ENCODE measurements at regions not wholly inside any gene's neighbourhood (a gene's known extent, or its start where the extent isn't known, plus 50 kb on each side); places are given as distances from the start of the nearest gene placed in this dataset.

DNA sequence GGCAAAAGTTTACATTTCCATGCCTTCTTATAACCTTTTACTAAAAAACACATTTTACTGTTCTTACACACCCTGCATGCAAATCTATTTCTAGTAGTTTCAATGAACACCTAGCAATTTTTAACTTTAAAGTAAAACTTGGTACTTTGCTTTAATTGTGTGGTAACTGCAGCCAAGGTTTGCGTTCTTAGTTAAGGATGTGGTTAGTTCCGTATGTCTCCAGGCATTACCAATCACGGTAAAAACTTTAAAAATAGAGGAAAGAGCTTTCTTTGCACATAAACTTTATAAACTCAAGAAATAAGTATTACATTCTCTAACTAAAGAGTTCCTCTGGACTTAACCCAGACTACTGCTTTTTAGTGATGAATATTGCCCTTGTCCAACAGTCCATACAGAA, 795.2 kb downstream of the SLC16A7 start:
- DNase-seq = no peak

DNA sequence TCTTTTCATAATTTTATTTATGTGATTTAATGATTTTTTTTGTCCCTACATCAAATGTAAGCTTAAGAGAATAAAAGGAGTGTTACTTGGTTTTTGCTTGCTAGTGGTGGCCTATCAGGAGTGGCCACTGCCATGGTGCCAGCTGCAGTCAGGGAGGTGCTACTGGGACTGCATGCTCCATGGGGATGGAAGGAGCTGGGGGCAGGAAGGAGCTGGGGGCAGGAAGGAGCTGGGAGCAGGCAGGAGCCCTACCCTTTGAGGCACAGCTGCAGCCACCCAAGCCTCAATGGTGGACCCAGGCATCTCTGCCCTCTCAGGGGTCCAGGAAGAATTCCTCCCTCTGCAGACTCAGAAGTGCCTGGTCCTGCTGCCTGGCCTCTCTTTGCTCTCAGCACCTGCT, 796.0 kb downstream of the SLC16A7 start:
- no peak for DNase-seq

DNA sequence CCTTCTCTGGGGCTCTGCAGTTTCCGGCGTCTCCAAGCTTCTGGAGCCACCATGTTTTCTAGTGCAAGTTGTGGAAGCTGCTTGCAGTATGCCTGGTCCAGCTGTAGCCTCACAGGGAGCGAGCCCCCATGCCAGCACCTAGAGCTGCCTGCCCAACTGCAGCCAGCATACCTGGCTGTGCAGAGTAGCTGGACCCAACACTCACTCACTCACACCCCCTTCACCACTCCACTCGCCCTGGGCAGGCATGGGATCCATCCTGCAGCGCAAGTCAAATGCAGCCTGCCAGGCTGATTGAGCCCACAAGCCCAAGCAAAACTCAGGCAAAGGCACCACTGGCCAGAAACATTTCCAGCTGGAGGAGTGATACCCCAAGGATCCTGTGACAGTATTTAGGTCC, 797.3 kb downstream of the SLC16A7 start:
- no peak for DNase-seq

DNA sequence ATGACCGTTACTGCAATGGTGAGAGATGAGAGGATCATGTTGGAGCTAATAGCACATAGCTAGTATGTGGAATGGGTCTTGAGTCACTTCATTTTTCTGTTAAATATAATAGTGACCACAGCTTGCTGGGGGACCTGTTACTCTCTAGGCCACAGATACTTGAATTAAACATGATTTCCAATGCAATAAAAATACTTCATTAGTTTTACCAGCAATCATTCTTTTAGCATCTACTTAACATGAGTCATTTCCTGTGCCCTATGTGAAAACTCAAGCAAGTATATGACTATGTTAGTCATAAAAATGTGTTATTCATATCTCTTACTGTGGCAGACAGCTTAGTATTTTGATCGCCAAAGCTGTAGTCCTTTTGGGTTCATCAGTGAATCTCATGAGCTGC, 798.8 kb downstream of the SLC16A7 start:
- DNase-seq = no peak

DNA sequence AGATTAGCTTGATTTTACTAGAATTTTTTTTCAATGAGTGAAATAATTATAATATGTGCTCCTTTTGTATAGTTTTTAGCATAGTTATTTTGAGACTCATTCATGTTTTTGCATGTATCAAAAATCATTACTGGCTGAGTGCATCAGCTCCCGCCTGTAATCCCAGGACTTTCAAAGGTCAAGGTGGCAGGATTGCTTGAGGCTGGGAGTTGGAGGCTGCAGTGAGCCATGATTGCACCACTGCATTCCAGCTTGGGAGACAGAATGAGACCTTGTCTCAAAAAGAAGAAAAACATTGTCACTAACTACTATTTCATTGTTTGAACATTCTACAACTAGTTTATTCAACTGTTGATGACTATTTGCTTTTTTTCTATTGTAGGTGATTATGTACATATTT, 802.7 kb downstream of the SLC16A7 start:
- no peak for DNase-seq

DNA sequence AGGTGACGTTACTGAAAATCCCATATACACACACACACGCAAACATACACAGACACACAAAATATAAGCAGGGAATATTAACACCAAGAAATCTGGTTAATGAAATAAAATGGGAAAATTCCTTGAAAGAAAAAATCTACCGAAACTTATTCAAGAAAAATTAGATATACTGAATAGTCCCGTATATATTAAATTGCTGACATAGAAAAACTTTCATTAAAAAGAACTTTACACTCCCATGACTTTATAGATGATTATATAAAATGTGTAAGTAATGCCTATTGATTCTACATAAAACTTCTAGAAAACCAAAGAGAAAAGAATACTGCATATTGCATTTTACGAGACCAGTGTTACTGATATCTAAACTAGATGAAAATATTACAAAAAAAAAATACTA, 803.2 kb downstream of the SLC16A7 start:
- no peak for DNase-seq

DNA sequence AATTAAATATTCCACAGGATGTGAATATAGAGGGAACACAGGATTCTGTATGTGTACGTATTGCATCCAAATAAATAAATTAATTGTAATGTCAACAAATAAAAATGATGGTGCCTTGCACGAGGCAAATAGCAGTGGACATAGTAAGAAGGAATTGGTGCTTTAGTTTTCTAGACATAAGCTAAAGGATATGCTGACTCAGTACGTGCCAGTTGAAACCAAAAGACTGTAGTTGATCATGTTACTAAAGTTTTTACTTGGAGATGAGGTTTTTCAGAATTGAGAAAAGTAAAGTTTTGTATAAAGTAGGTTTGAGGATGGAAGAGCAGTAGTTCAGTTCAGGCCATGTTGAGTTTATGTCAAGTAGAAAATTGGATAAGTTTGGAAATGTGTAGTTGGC, 807.2 kb downstream of the SLC16A7 start:
- no peak for DNase-seq

DNA sequence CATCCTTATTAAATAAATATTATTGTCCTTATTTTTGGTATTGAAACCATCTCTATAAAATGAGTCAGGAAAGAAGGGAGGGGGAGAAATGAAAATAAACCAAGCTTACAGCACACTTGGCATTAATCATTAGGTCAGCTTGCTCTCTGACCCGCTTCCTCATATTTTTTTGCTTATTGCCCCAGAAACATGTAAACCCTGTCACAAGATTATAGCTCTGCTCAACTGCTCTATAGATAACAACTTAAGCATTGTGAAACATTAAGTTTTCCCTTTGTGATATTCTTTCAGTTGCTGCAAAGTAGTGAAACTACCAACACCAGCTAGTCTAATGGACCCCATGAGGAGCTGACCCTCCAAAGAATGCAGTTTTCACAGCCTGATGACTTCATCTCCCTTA, 819.5 kb downstream of the SLC16A7 start:
- DNase-seq = peak in 1 of 2 donors; percentile 3

DNA sequence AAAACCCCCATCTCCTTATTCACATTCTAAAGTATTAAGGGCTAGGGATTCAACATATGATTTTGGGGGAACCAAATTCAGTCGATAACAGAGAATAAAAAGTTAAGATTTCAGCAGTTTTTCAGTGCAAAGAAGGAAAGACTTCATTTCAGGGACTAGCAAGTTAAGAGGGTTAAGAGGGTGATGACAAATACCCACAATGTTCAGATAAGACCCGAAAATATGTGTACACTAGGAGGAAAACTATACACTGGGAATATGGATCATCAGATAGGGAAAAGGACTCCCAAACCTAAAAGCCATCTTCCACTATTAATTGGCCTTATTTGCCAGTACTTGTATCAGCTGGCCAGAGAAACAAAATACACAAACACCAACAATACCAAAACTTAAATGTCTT, 824.2 kb downstream of the SLC16A7 start:
- DNase-seq = no peak

- no peak for DNase-seq
Measured at GRCh38 chr12:60421741-60422140, 825.9 kb downstream of the SLC16A7 start.

DNA sequence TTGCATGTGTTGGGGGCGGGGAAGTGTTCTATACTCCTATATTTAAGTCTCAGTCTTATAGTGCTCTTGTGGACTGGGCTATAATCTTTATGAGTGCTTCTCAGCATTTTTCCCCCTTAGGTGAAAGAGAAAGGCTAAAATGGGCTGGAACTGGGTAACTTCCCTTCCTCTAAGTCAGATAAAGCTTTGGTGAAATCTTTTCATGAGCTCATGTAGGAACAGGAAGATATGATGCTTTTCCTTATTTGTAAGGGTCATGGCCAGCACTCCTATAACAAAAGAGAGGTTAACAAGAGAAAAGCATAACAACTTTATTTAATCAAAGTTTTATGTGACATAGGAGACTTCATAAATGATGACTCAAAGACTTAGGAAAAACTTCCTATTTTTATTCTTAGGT, 841.5 kb downstream of the SLC16A7 start:
- no peak for DNase-seq

DNA sequence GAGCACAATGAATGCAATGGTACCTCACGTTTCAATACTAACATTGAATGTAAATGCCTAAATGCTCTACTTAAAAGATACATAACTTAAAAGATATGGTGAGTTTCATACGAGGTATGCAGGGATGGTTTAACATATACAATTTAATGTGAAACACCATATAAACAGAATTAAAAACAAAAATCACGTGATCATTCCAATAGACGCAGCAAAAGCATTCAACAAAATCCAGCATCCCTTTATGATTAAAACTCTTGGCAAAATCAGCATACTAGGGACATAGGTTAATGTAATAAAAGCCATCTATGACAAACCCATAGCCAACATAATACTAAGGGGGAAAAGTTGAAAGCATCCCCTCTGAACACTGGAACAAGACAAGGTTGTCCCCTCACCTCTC, 845.7 kb downstream of the SLC16A7 start:
- no peak for DNase-seq

- no peak for DNase-seq
Measured at GRCh38 chr12:60451457-60451856, 855.6 kb downstream of the SLC16A7 start.

GRCh38 chr12:60465060-60465459, 869.2 kb downstream of the SLC16A7 start:
- DNase-seq = no peak

- DNase-seq = no peak
Measured at GRCh38 chr12:60468546-60468945, 872.7 kb downstream of the SLC16A7 start.

- no peak for DNase-seq
Measured at GRCh38 chr12:60475825-60476224, 880.0 kb downstream of the SLC16A7 start.

GRCh38 chr12:60487284-60487683, 891.5 kb downstream of the SLC16A7 start:
- DNase-seq = no peak

GRCh38 chr12:60489071-60489470, 893.2 kb downstream of the SLC16A7 start:
- no peak for DNase-seq

- DNase-seq = peak in 1 of 2 donors; percentile 22
Measured at GRCh38 chr12:60494244-60494643, 898.4 kb downstream of the SLC16A7 start.

DNA sequence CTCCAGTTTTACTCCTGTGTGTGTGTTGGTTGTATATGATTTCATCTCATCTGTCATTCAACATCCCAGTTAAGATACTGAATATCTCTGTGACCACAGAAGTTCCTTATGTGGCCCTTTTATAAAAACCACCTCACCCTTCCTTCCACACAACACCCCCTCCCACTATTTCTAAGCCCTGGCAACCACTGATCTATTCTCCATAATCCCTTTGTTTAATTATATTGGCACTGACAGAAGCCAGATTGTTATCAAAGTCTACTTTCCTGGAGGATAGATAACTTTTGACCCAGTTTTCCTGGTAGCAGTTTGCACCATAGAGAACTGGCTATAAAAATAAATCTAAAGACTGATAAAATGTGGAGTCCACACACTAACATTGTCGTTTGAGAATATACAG, 902.8 kb downstream of the SLC16A7 start:
- no peak for DNase-seq

GRCh38 chr12:60501124-60501729, 905.4 kb downstream of the SLC16A7 start:
- DNase-seq = no peak

DNA sequence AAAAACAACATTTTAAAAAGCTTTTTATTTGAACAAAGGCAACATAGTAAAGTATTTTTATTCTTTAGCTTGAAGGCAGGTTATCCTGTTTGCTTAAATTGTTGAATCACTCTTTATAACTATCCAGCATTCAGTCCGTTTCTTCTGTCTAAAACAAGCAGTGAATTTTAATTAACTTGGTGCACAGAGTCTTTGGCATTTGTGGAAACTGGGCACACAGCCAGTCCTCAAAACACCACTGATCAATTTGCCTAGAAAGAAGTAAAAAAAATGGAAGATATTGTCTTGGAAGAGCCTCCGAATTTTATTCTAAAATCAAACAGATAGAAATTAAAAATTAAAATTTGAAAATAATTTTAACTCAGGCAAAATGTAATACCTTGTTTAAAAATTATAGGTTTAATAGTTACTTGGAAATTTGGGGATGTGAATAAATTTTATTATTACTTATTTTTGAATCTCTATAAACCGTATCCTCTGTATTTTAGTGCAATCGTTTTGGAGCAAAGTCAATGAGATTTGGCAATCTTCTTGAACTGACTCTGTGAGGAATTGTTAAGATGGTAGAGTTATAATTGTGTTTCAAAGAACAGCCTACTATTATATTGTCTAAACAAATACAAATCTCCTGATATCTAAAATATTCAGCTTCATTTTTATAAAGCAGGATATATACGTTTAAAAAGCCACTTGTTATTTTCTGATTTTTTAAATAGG, 927.0 kb downstream of the SLC16A7 start:
- no peak for DNase-seq

DNA sequence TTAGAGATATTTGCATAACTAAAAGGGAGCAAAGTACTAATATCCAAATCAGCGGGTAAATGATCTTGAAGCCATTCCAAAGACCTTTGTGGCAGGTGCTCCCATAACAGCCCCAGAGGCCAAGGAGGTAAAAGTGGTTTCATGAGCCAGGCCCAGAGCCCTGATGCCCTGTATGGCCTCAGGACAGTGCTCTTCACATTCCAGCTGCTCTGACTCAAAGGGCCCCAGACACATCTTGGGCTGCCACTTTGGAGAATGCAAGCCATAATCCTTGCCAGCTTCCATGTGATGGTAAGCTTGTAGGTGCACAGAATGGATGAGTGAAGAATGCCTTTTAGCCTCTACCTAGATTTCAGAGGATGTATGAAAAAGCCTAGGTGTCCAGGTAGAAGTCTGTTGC, 933.4 kb downstream of the SLC16A7 start:
- DNase-seq = no peak

DNA sequence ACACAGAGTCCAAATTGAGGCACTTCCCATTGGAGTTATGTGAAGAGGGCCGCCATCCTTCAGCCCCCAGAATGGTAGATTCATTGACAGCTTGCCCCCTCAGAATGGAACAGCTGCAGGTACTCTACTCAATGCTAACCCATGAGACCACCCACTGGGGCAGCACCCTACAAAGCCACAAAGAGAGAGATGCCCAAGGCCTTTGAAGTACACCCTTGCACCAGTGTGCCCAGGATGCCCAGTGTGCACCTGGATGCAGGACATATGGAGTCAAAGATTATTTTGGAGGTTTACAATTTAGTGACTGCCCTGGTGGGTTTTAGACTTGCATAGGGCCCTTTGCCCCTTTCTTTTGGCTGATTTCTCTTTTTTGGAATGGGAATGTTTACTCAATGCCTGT, 933.9 kb downstream of the SLC16A7 start:
- no peak for DNase-seq

DNA sequence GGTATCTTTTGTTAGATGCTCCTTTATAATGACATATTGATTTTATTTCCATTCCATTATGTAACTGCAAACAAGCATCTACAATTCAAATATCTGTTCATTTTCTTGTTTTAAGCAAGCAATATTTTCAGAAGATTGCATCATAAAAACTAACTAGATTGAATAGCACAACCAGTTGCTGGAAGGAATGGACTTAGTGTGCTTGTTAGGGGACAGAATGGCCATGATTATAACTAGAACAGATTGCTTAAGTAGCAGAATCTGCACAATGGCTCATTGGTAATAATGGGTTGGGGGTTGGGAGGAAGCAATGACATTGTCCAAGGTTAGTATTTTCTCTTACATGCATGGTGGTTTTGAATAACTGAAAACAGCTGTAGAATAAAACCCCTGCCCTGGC, 939.5 kb downstream of the SLC16A7 start:
- no peak for DNase-seq

Data from inflammatory macrophage treated with lipopolysaccharide for 1 hour (primary cell).